Mucosa of stomach (tissue), 1 donor: ENCODE measurements at regions not wholly inside any gene's neighbourhood (a gene's known extent, or its start where the extent isn't known, plus 50 kb on each side); places are given as distances from the start of the nearest gene placed in this dataset.
"Not testable (repeated sequence)": the region's sequence is repeated elsewhere in the genome, so short reads cannot be mapped to it uniquely, and the experiment has no call there.

ENCODE experiments used
- H3K27me3 ChIP-seq: one replicate; pipeline ENCODE4 v1.7.0; 2013; ENCODE audit warnings: mild to moderate bottlenecking, low read length; ENCODE audit not compliant: control insufficient read depth, insufficient read depth
- H3K36me3 ChIP-seq: one replicate; pipeline ENCODE4 v1.7.0; 2013; ENCODE audit warnings: low read length; ENCODE audit not compliant: control insufficient read depth, insufficient read depth
- H3K4me1 ChIP-seq: one replicate; pipeline ENCODE4 v1.7.0; 2013; ENCODE audit warnings: mild to moderate bottlenecking, low read length; ENCODE audit not compliant: control insufficient read depth, insufficient read depth
- H3K4me3 ChIP-seq: one replicate; pipeline ENCODE4 v1.7.0; 2013; ENCODE audit warnings: low read length
- H3K9ac ChIP-seq: one replicate; pipeline ENCODE4 v1.7.0; 2013; ENCODE audit warnings: mild to moderate bottlenecking, low read length, moderate library complexity
- H3K9me3 ChIP-seq: one replicate; pipeline ENCODE4 v1.7.0; 2013; ENCODE audit warnings: mild to moderate bottlenecking, low read length, moderate library complexity; ENCODE audit not compliant: control insufficient read depth
- donor health status: Pancreatic carcinoma.

- no peaks in the 10 kb centered on the region for H3K27me3 ChIP-seq
- no peaks in the 10 kb centered on the region for H3K9me3 ChIP-seq
- H3K4me3 ChIP-seq, result no peak overlapping the region
- no peaks in the 10 kb centered on the region for H3K4me1 ChIP-seq
- no peak overlapping the region for H3K9ac ChIP-seq
- H3K36me3 ChIP-seq, result no peaks in the 10 kb centered on the region
Observed at GRCh38 chr6:133809406-133809805, 79.5 kb upstream of the TCF21 start.

GRCh38 chr6:133811557-133811956 is 77.4 kb upstream of the TCF21 start:
- H3K9me3 ChIP-seq, result no peaks in the 10 kb centered on the region
- H3K36me3 ChIP-seq, result no peaks in the 10 kb centered on the region
- H3K27me3 ChIP-seq, result no peaks in the 10 kb centered on the region
- no peaks in the 10 kb centered on the region for H3K4me1 ChIP-seq
- no peak overlapping the region for H3K9ac ChIP-seq
- H3K4me3 ChIP-seq, result no peak overlapping the region

GRCh38 chr6:133812446-133812845 is 76.5 kb upstream of the TCF21 start:
- not testable (repeated sequence) for H3K36me3 ChIP-seq

GRCh38 chr6:133814238-133814637 is 74.7 kb upstream of the TCF21 start:
- H3K4me1 ChIP-seq, result no peaks in the 10 kb centered on the region
- no peak overlapping the region for H3K4me3 ChIP-seq
- H3K36me3 ChIP-seq, result no peaks in the 10 kb centered on the region
- no peaks in the 10 kb centered on the region for H3K27me3 ChIP-seq
- H3K9ac ChIP-seq, result no peak overlapping the region
- no peaks in the 10 kb centered on the region for H3K9me3 ChIP-seq

More at GRCh38 chr6:133812446-133812845, 76.5 kb upstream of the TCF21 start:
- H3K9me3 ChIP-seq, H3K27me3 ChIP-seq, H3K9ac ChIP-seq, H3K4me1 ChIP-seq, H3K4me3 ChIP-seq: not testable (repeated sequence)

GRCh38 chr6:133814797-133815196 is 74.1 kb upstream of the TCF21 start:
- Histone ChIP-seq H3K27me3 (no peaks in the 10 kb centered on the region), H3K9ac (no peak overlapping the region), H3K9me3 (no peaks in the 10 kb centered on the region), H3K4me3 (no peak overlapping the region), H3K36me3 (no peaks in the 10 kb centered on the region), H3K4me1 (no peaks in the 10 kb centered on the region)

- no peaks in the 10 kb centered on the region for H3K9me3 ChIP-seq
- no peaks in the 10 kb centered on the region for H3K4me1 ChIP-seq
- H3K4me3 ChIP-seq, result no peak overlapping the region
- no peaks in the 10 kb centered on the region for H3K36me3 ChIP-seq
- no peaks in the 10 kb centered on the region for H3K27me3 ChIP-seq
- no peak overlapping the region for H3K9ac ChIP-seq
Observed at GRCh38 chr6:133815313-133815712, 73.6 kb upstream of the TCF21 start.

- Histone ChIP-seq H3K4me3 (no peak overlapping the region), H3K9me3 (no peaks in the 10 kb centered on the region), H3K27me3 (no peaks in the 10 kb centered on the region), H3K4me1 (no peaks in the 10 kb centered on the region), H3K9ac (no peak overlapping the region), H3K36me3 (no peaks in the 10 kb centered on the region)
Observed at GRCh38 chr6:133816171-133816570, 72.7 kb upstream of the TCF21 start.

- no peaks in the 10 kb centered on the region for H3K4me1 ChIP-seq
- H3K27me3 ChIP-seq, result no peaks in the 10 kb centered on the region
- no peaks in the 10 kb centered on the region for H3K36me3 ChIP-seq
- no peak overlapping the region for H3K4me3 ChIP-seq
- no peaks in the 10 kb centered on the region for H3K9me3 ChIP-seq
- H3K9ac ChIP-seq, result no peak overlapping the region
Observed at GRCh38 chr6:133817460-133818047, 71.4 kb upstream of the TCF21 start.

GRCh38 chr6:133818320-133818719 is 70.6 kb upstream of the TCF21 start:
- no peaks in the 10 kb centered on the region for H3K9me3 ChIP-seq
- H3K36me3 ChIP-seq, result no peaks in the 10 kb centered on the region
- no peak overlapping the region for H3K4me3 ChIP-seq
- no peaks in the 10 kb centered on the region for H3K27me3 ChIP-seq
- no peak overlapping the region for H3K9ac ChIP-seq
- no peaks in the 10 kb centered on the region for H3K4me1 ChIP-seq

- H3K9me3 ChIP-seq, result no peaks in the 10 kb centered on the region
- H3K27me3 ChIP-seq, result no peaks in the 10 kb centered on the region
- H3K9ac ChIP-seq, result no peak overlapping the region
- no peaks in the 10 kb centered on the region for H3K36me3 ChIP-seq
- no peaks in the 10 kb centered on the region for H3K4me1 ChIP-seq
- H3K4me3 ChIP-seq, result no peak overlapping the region
Observed at GRCh38 chr6:133820208-133820607, 68.7 kb upstream of the TCF21 start.

- H3K4me1 ChIP-seq, result no peaks in the 10 kb centered on the region
- H3K9ac ChIP-seq, result no peak overlapping the region
- H3K36me3 ChIP-seq, result no peaks in the 10 kb centered on the region
- H3K4me3 ChIP-seq, result no peak overlapping the region
- H3K9me3 ChIP-seq, result no peaks in the 10 kb centered on the region
- H3K27me3 ChIP-seq, result no peaks in the 10 kb centered on the region
Observed at GRCh38 chr6:133827766-133828165, 61.1 kb upstream of the TCF21 start.

GRCh38 chr6:133833949-133834359 is 55.0 kb upstream of the TCF21 start:
- H3K9ac ChIP-seq, result no peak overlapping the region
- no peaks in the 10 kb centered on the region for H3K9me3 ChIP-seq
- H3K4me3 ChIP-seq, result no peak overlapping the region
- no peaks in the 10 kb centered on the region for H3K27me3 ChIP-seq
- H3K4me1 ChIP-seq, result no peaks in the 10 kb centered on the region
- H3K36me3 ChIP-seq, result no peaks in the 10 kb centered on the region
